NCI-H748 treated with DMSO at 0.1 percent for 48 hours (cell line): ENCODE measurements at regions not wholly inside any gene's neighbourhood (a gene's known extent, or its start where the extent isn't known, plus 50 kb on each side); places are given as distances from the start of the nearest gene placed in this dataset.

Source experiments
- DNase-seq: peaks from one replicate; lab custom pipeline; 2025; lab: John Stamatoyannopoulos, UW

GRCh38 chr20:19077370-19078220, 134.8 kb upstream of the SLC24A3 start:
- no peak for DNase-seq

DNA sequence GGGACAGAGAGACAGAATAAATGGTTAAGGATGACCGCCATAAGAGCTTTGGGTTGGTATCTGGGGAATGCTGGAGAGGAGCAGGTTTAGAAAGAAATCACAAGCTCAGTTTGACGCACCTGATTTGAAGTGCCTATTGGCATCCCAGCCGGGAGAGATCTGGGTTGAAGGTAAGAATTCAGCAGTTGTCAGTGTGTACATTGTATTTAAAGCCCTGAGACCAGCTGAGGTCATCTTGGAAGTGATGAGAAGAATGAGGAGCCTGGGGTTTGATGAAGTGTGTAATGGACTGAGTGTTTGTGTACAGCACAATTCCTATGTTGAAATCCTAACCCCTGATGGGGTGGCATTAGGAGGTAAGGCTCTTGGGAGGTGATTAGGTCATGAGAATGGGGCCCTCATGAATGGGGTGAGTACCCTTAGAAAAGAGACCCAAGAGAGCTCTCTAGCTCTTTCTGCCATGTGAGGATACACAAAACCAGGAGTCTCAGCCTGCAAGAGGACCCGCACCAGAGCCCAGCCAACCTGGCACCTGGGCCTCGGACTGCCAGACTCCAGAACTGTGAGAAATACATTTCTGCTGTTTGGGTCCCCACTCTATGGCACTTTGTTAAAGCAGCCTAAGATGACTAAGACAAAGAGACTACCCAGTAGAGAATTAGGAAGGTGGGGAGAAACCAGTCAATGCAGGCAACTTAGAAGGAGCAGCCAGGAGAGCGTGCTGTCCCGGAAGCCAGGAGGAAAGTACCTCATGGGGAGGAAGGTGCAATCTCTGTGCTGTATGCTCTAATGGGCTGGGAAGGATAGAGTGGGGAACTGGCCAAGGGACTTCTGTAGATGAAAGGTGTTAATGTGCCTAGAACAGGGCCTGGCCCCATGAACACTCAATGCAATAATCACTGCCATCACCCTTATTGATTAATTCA, 133.7 kb upstream of the SLC24A3 start:
- no peak for DNase-seq

DNA sequence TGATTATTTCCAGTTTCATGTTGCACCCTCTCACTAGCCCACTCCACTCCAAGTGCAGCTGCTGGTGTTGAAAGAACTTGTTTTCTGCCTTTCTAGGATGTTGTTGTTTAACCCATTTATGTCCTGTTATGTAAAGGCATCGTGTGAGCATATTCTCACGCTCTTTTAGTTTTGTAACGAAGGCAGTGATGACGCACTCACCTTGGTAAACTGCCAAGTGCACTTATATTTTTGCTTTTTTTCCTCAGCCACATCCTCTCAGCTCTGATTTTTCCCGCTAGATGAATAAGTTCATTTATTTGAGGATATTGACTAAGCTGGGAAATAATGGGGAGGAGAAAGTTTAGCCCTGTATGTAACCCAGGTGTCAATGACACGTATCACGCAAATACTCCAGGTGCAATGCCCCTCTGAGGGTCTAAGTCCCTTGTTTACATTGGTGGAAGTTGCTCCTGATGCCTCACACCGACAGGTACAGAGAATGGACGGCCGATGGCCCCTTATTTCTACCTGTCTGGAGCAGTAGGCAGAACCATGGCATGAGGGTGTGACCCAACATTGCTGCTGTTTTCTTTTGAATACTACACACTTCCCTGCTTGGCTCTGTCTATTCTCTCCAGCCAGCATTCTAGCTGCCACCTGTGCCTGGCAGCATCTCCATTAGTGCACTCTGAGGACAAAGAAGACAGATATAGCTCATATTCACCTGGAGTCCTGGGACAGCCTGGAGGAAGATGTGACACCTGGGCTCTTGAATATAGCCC, 132.7 kb upstream of the SLC24A3 start:
- DNase-seq = no peak

- no peak for DNase-seq
Observed at GRCh38 chr20:19081937-19082336, 130.5 kb upstream of the SLC24A3 start.

DNA sequence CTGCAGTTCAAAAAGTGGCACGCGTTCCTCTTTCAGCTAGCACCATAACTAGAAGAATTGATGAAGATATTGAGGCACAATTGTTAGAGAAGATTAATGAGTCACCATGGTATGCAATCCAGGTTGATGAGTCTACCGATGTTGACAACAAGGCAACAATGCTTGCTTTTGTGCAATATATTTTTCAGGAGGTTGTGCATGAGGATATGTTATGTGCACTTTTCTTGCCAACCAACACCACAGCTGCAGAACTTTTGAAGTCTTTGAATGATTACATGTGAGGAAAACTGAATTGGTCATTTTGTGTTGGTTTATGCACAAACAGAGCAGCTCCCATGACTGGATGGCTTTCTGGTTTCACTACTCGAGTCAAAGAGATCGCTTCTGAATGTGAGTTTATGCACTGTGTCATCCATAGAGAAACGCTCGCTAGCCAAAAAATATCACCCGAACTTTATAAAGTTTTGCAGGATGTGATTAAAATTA, 129.3 kb upstream of the SLC24A3 start:
- DNase-seq = no peak

GRCh38 chr20:19090332-19090731, 122.1 kb upstream of the SLC24A3 start:
- DNase-seq = no peak

GRCh38 chr20:19094959-19095541, 117.4 kb upstream of the SLC24A3 start:
- no peak for DNase-seq

- no peak for DNase-seq
Observed at GRCh38 chr20:19095762-19096161, 116.7 kb upstream of the SLC24A3 start.

DNA sequence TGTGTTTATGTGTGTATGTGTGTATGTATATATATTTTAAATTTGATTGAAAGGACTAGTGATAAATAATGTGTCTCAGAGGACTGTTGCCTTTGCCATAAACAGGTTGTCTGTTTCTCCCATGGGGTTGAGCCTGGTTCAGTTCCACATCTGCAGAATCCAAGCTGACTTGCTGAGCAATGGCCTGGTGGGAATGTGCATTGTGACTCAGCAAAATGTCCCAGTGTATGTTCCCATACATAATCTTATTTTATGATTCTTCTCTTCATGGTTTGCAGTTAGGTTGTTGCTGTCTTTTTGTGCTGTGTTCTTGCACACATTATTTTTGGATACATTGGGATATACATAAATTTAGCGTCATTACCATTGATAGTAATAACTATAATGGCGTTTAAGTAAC, 115.6 kb upstream of the SLC24A3 start:
- no peak for DNase-seq

DNA sequence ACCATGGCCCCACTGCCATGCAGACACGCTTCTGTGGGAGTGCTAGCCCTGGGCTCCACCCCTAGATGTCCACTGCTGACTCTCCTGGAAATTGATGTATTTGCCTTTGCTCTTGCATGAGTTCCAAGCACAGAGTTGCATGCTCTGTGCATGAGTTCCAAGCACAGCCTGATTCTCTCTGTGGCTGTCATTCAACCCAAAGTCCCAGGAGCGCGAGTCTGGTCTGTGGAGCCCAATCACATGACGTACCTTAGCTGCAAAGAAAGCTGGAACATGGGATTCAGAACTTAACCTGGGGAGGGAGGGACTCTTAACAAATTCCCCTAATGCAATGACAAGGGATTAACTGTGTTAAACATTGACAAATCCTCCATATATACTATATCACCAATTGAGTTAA, 114.3 kb upstream of the SLC24A3 start:
- no peak for DNase-seq

GRCh38 chr20:19098806-19099578, 113.5 kb upstream of the SLC24A3 start:
- DNase-seq = no peak

DNA sequence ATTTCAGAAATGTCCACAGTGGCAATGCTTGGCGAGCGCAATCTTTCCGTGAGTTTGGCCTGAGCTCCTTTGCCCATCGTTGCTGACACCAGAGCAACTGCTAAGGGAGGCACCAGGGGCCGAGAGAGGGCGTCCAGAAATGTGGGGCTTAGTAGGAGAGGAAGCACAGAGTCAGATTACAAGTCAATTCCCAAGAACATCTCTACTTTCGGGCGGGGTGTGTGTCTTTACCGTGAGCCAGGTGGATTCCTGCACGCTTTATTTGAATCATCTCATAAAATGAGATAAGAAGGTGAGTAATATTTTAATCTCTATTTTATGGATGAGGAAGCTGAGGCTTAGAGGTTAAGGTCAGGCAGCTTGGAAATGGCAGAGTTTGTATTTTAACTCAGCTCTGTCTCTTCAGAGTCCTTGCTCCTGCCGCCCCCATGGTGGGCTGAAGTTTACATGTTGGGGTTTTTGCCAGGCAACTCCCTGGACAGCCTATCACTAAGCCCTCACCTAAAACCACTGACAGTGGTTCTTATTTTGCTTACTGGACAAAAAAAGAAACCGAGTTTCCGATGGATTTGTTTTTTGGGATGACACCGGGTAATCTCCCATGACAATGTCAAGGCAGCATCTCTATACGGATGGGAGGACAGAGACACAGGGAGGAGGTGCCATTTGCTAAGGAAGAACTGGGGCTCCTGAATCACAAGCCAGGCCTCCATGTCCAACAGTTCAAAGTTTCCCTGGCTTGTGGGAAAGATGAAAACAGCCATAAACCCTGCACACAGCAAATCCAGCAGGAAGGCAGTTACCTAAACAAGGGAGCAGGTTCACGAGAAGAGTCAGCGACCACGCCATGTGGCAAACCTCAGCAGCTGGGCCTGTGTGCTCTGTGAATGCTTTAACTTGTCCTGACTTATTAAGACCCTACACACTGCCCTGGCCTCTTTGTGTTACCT, 112.6 kb upstream of the SLC24A3 start:
- DNase-seq = no peak

DNA sequence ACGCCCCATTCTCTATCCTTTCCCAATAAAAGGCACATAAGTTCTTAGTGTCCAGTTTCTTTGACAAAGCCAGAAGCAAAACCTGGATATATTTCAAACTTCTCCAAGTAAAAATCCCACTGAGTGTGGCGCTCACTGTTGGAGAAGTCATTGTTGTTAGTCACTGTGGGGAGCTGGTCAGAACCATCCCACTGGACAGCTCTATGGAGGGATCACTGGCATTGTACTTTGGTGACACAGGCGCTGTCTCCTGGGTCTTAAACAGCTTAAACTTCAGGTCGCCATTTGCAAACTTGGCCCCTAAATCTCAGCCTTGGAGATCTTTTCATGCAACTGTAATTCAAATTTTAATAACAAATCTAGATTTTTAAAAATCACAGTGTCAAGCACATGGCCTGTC, 111.5 kb upstream of the SLC24A3 start:
- DNase-seq = no peak

DNA sequence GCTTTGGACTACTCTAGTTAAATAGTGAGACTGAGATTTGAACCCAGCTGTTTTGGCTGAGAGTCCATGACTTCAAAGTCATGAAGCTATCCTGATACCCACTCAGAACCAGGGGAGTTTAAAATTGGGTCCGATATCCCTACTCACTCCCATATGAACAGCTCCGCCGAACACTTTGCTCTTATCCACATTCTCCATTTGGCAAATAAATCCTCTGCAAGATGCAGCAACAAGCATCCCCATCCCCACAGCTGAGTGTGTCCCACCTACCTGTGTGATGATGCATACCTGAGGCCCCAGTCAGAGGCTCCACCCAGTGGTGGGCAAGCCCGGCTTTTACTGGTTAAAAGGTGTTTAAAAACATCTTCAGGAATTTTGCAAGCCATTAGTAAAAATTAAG, 108.3 kb upstream of the SLC24A3 start:
- no peak for DNase-seq

- no peak for DNase-seq
Observed at GRCh38 chr20:19108155-19108554, 104.3 kb upstream of the SLC24A3 start.

DNA sequence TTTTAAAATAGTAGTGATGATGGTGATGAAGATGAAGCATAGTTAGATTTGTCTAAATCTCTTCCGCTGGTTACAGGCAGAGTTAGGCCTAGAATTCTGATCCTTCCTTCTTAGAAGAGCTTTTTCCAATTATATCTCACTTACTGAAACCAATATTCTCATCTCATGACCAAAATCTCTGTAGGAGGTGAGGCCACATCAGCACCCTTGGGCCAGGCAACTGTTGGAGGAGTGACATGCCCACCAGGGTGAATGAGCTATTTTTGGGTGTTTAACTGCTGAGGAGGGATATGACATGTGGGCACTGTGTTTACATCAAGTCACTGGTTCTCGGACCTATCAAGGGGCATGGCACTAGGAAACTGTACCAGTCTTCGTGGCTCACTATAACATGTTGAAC, 102.2 kb upstream of the SLC24A3 start:
- DNase-seq = no peak

- no peak for DNase-seq
Observed at GRCh38 chr20:19110881-19111460, 101.5 kb upstream of the SLC24A3 start.

DNA sequence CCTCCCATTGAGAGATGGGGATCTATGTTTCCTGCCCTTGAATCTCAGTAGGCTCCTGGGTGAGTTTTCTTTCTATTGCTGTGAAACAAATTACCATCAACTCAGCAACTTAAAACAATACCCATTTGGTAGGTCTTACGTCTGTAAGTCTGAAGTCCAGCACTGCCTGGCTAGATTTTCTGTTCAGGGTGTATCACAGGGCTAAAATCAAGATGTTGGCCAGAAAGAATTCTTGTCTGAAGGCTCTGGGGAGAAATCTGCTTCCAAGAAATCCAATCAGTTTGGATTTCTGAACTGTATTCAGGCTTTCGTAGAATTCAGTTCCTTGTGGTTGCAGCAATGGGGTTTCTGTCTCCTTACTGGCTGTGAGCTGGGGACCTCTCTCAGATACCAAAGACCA, 99.6 kb upstream of the SLC24A3 start:
- no peak for DNase-seq

- no peak for DNase-seq
Observed at GRCh38 chr20:19113343-19113930, 99.0 kb upstream of the SLC24A3 start.
